AG04449 (cell line): ENCODE measurements at regions not wholly inside any gene's neighbourhood (a gene's known extent, or its start where the extent isn't known, plus 50 kb on each side); places are given as distances from the start of the nearest gene placed in this dataset.

Experiments
- CTCF ChIA-PET: fragments of 350-600 bp; formaldehyde crosslinking; extraction: SDS; loops from one replicate; lab custom pipeline; 2021; ENCODE audit warnings: antibody characterized with exemption; lab: Yijun Ruan, JAX
- POLR2A ChIA-PET: fragments of 400-600, 350-600 bp; formaldehyde crosslinking; extraction: SDS; loops from one replicate; lab custom pipeline; 2020; ENCODE audit warnings: antibody characterized with exemption, inconsistent platforms; lab: Yijun Ruan, JAX
- DNase-seq: peaks from one replicate; pipeline ENCODE4 v3.0.0-alpha.2; 2010; ENCODE audit warnings: low read depth, low spot score
- H3K4me3 ChIP-seq: 2 replicates; pipeline ENCODE4 v1.5.1; 2011; ENCODE audit warnings: low read depth, mild to moderate bottlenecking, control low read depth, low read length
- CTCF ChIP-seq: IDR thresholded peaks from one replicate; pipeline ENCODE4 v1.5.1; 2011; ENCODE audit warnings: mild to moderate bottlenecking, moderate library complexity, low read length, control low read depth, inconsistent platforms; ENCODE audit not compliant: insufficient read depth; ENCODE audit errors: missing control alignments

- ChIA-PET POLR2A (no interaction called here), CTCF (no interaction called here)
- TF ChIP-seq CTCF, result no peak
- no peak for DNase-seq
- H3K4me3 ChIP-seq, result no peak overlapping the region
Measured at GRCh38 chr17:14559264-14560119, 258.6 kb downstream of the HS3ST3B1 start.

GRCh38 chr17:14557480-14557879 lies 256.6 kb downstream of the HS3ST3B1 start:
- no peak for TF ChIP-seq CTCF
- ChIA-PET CTCF (no interaction called here), POLR2A (no interaction called here)
- H3K4me3 ChIP-seq, result no peak overlapping the region
- no peak for DNase-seq

GRCh38 chr17:14553847-14554246 lies 253.0 kb downstream of the HS3ST3B1 start:
- CTCF ChIA-PET, result interaction anchor here (1.2 kb wide), 1 partner anchor 373 kb away, joined by 3 read pairs; no protein-coding TSS in a partner anchor
- no peak overlapping the region for H3K4me3 ChIP-seq
- no peak for TF ChIP-seq CTCF
- DNase-seq, result no peak
- POLR2A ChIA-PET, result no interaction called here

GRCh38 chr17:14552306-14552705 lies 251.4 kb downstream of the HS3ST3B1 start:
- no peak for DNase-seq
- no peak for TF ChIP-seq CTCF
- POLR2A ChIA-PET, result no interaction called here
- CTCF ChIA-PET, result interaction anchor here (1.3 kb wide), 1 partner anchor 9 kb away, joined by 4 read pairs; no protein-coding TSS in a partner anchor
- H3K4me3 ChIP-seq, result no peak overlapping the region

DNA sequence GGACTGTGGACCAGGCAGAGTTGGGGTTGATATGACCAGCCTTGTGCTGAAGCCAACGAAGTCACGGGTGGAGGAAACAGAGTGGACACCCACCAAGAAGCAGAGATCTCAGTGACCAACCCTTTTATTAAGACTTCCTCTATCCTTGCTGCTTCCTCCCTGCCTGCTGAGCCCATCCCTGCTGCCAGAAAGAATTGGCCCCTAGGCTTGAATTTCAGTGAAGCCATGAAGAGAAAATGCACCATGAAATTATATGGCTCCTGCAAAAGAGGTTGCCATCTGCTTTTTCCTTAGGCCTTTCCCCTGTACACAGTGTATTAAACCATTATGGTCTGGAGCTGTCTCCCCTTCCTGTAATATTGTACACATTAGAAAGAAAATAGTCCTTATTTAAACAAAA lies 246.7 kb downstream of the HS3ST3B1 start:
- no peak overlapping the region for H3K4me3 ChIP-seq
- ChIA-PET CTCF (no interaction called here), POLR2A (no interaction called here)
- DNase-seq, result no peak
- TF ChIP-seq CTCF, result no peak

DNA sequence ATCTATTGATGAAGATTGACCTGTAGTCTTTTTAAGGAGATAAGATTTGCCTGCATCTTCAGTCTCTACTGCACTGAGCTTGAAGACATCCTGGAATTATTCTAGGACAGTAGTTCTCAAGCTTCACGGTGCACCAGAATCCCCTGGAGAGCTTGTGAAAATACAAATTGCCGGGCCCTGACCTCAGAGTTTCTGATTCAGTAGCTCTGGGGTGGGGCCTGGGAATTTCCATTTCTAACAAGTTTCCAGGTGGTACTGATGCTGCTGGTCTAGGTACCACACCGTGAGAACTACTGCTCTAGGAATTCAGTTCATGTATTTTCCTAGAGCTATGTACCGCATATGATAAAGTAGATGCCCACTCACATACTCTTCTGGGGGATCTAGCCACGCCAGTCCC lies 246.1 kb downstream of the HS3ST3B1 start:
- ChIA-PET POLR2A (no interaction called here), CTCF (no interaction called here)
- no peak for DNase-seq
- no peak for TF ChIP-seq CTCF
- no peak overlapping the region for H3K4me3 ChIP-seq
